ENCODE measurements at regions not wholly inside any gene's neighbourhood (a gene's known extent, or its start where the extent isn't known, plus 50 kb on each side); places are given as distances from the start of the nearest gene placed in this dataset.
"Not testable (repeated sequence)": the region's sequence is repeated elsewhere in the genome, so short reads cannot be mapped to it uniquely, and the experiment has no call there.

DNA sequence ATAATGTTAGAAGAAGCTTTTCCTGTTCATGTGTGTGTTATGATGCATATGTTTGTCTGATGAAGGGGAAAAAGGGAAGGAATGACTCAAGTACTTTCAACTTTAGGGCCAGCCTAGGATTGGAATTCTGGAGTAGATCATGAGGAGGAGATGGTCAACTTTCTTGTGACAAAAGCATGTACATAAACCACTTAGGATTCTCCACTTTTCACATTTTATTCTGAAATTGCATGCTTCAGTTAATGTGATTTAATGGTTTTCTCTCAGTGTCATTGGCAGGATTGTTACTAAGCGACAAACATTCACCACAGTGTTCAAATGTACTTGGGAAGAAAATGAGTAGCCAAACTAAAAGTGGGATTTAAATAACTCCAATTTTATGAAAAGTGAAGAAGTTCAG lies 80.1 kb downstream of the UTRN start:
- TF ChIP-seq, protein P1, sequence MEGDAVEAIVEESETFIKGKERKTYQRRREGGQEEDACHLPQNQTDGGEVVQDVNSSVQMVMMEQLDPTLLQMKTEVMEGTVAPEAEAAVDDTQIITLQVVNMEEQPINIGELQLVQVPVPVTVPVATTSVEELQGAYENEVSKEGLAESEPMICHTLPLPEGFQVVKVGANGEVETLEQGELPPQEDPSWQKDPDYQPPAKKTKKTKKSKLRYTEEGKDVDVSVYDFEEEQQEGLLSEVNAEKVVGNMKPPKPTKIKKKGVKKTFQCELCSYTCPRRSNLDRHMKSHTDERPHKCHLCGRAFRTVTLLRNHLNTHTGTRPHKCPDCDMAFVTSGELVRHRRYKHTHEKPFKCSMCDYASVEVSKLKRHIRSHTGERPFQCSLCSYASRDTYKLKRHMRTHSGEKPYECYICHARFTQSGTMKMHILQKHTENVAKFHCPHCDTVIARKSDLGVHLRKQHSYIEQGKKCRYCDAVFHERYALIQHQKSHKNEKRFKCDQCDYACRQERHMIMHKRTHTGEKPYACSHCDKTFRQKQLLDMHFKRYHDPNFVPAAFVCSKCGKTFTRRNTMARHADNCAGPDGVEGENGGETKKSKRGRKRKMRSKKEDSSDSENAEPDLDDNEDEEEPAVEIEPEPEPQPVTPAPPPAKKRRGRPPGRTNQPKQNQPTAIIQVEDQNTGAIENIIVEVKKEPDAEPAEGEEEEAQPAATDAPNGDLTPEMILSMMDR (conservative IDR thresholded peaks at IDR 0.05), result no peak
- H3K27ac ChIP-seq, result no peak overlapping the region

DNA sequence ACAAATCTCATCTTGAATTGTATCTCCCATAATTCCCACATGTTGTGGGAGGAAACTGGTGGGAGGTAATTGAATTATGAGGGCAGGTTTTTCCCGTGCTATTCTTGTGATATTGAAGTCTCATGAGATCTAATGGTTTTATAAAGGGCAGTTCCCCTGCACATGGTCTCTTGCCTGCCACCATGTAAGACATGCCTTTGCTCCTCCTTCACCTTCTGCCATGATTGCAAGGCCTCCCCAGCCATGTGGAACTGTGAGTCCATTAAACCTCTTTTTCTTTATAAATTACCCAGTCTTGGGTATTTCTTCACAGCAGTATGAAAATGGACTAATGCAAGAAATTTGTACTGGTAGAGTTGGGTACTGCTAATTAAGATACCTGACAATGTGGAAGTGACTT lies 84.6 kb downstream of the UTRN start:
- not testable (repeated sequence) for H3K27ac ChIP-seq

DNA sequence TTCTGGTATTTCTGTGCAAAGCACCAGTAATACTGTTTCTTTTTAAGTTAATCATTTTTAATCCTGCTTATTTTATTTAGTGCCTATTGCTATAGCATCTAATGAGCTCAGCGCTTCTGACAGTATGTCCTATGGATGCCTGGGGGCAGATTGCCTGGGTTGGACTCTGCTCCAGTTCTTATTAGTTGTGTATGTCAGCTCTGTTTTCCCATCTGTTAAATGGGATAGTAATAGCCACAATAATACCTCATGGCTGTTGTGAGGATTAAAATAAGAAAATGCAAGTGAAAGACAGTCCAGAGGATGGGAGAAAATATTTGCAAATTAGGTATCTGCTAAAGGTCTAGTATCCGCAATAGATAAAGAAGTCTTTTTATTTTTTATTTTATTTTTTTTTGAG lies 87.0 kb downstream of the UTRN start:
- H3K27ac ChIP-seq, result no peak overlapping the region
- TF ChIP-seq, protein P1 (conservative IDR thresholded peaks at IDR 0.05), result no peak
- TF ChIP-seq ZFX (IDR thresholded peaks at IDR 0.05), result no peak

DNA sequence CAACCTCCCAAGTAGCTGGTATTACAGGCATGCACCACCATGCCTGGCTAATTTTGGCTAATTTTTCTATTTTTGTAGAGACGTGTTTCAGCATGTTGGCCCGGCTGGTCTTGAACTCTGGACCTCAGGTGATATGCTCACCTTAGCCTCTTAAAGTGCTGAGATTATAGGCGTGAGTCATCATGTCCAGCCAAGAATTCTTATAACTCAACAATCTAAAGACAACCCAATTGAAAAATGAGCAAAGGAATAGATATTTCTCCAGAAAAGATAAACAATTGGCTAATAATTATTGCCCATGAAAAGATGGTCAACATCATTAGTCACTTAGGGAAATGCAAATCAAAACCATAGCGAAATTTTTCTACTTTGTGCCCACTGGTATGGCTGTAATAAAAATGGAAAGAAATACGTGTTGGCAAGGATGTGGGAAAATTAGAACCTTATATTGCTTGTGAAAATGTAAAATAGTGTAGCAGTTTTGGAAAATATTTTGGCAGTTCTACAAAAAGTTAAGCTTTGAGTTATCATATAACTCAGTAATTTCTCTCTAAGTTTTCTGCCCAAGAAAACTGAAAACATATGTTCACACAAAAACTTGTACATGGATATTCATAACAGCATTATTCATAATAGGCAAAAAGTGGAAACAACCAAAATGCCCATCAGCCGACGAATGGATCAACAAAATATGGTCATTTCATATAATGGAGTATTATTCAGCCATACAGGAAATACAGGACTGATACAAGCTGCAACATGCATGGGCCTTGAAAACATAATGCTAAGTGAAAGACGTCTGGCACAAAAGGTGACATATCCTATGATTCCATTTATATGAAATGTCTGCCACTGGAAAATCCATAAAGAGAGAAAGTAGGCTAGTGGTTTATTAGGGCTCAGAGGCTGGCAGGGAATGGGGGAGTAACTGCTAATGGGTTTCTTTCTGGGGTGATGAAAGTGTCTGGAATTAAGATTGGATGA lies 87.8 kb downstream of the UTRN start:
- TF ChIP-seq ZFX (IDR thresholded peaks at IDR 0.05), result no peak
- TF ChIP-seq, protein P1 (conservative IDR thresholded peaks at IDR 0.05), result no peak
- no peak overlapping the region for H3K27ac ChIP-seq

- not testable (repeated sequence) for H3K27ac ChIP-seq
Observed at GRCh38 chr6:144374525-144374924, 89.4 kb downstream of the UTRN start.

GRCh38 chr6:144377586-144378210 lies 92.6 kb downstream of the UTRN start:
- TF ChIP-seq ZFX (IDR thresholded peaks at IDR 0.05), result no peak
- TF ChIP-seq, protein P1 (conservative IDR thresholded peaks at IDR 0.05), result no peak
- no peak overlapping the region for H3K27ac ChIP-seq

DNA sequence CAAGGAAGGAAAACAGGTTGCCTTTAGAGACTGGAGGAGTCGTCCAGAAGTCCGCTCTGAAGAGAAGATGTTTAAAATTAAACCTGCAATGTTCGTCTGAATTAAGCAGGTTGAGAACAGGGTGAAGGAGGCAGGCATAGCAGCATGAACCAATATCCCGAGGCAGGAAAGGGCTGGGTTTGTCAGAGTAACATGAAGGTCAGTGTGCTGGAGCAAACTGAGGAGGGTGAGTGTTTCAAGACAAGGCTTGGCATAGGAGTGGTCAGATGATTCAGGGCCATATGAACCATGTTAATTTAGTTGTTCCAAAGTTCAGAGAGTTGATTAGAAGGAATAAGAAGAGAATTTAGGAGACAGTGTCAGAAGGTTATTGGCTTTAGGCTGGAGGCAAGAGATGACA lies 93.3 kb downstream of the UTRN start:
- TF ChIP-seq ZFX (IDR thresholded peaks at IDR 0.05), result no peak
- TF ChIP-seq, protein P1 (conservative IDR thresholded peaks at IDR 0.05), result no peak
- no peak overlapping the region for H3K27ac ChIP-seq

DNA sequence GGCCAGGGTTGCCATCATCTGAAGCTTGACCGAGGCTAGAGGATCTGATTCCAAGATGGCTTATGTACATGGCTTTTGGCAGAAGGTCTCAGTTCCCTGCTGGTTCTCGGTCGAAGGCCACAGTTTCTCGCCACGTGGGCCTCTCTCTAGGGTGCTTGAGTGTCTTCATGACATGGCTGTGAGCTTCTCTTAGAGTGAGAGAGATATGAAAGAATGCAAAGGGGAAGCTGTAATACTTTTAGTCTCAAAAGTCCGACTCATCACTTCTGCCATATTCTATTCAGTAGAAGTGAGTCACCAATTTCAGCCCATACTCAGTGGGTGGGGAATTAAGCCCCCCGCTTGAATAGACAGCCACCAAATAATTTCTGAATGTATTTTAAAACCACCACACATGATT lies 94.2 kb downstream of the UTRN start:
- TF ChIP-seq, protein P1 (conservative IDR thresholded peaks at IDR 0.05), result no peak
- TF ChIP-seq ZFX (IDR thresholded peaks at IDR 0.05), result no peak
- no peak overlapping the region for H3K27ac ChIP-seq

- not testable (repeated sequence) for H3K27ac ChIP-seq
Observed at GRCh38 chr6:144381499-144381898, 96.4 kb downstream of the UTRN start.

All from C4-2B (cell line).